ENCODE measurements at regions not wholly inside any gene's neighbourhood (a gene's known extent, or its start where the extent isn't known, plus 50 kb on each side); places are given as distances from the start of the nearest gene placed in this dataset.

DNA sequence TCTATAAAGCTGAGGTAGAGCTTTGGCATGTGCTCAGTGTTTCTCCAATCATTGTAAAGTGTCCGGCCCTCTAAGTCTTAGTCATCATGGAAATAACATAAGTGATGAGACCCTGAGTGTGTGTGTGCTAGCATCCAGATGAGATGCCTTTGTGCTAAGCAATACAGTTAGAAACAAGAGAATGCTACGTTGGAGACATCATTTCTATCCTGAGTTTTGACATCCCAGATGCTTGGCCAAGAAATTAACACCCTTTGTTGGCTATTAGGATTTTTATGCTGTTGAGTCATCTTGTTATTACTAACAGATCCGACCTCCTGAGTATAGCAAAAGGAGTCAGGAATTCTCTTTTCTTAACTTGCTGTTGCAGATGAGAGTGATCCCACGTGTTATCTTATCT is 508.0 kb downstream of the GADD45G start:
- TF ChIP-seq, protein P1, sequence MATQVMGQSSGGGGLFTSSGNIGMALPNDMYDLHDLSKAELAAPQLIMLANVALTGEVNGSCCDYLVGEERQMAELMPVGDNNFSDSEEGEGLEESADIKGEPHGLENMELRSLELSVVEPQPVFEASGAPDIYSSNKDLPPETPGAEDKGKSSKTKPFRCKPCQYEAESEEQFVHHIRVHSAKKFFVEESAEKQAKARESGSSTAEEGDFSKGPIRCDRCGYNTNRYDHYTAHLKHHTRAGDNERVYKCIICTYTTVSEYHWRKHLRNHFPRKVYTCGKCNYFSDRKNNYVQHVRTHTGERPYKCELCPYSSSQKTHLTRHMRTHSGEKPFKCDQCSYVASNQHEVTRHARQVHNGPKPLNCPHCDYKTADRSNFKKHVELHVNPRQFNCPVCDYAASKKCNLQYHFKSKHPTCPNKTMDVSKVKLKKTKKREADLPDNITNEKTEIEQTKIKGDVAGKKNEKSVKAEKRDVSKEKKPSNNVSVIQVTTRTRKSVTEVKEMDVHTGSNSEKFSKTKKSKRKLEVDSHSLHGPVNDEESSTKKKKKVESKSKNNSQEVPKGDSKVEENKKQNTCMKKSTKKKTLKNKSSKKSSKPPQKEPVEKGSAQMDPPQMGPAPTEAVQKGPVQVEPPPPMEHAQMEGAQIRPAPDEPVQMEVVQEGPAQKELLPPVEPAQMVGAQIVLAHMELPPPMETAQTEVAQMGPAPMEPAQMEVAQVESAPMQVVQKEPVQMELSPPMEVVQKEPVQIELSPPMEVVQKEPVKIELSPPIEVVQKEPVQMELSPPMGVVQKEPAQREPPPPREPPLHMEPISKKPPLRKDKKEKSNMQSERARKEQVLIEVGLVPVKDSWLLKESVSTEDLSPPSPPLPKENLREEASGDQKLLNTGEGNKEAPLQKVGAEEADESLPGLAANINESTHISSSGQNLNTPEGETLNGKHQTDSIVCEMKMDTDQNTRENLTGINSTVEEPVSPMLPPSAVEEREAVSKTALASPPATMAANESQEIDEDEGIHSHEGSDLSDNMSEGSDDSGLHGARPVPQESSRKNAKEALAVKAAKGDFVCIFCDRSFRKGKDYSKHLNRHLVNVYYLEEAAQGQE (IDR thresholded peaks at IDR 0.05; ENCODE audit: unreplicated experiment) = no peak
- TF ChIP-seq CREB1 (CRISPR knock-in tag; IDR thresholded peaks at IDR 0.05; ENCODE audit: low read depth) (no peak), EZH2 (IDR thresholded peaks at IDR 0.05; ENCODE audit: low read depth, unreplicated experiment) (no peak)
- TF ChIP-seq, protein P2, sequence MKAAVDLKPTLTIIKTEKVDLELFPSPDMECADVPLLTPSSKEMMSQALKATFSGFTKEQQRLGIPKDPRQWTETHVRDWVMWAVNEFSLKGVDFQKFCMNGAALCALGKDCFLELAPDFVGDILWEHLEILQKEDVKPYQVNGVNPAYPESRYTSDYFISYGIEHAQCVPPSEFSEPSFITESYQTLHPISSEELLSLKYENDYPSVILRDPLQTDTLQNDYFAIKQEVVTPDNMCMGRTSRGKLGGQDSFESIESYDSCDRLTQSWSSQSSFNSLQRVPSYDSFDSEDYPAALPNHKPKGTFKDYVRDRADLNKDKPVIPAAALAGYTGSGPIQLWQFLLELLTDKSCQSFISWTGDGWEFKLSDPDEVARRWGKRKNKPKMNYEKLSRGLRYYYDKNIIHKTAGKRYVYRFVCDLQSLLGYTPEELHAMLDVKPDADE (IDR thresholded peaks at IDR 0.05) = no peak
- Histone ChIP-seq H3K27me3 (ENCODE audit: insufficient read depth) (no peaks in the 10 kb centered on the region), H2AFZ (no peak overlapping the region), H3K4me3 (no peak overlapping the region), H4K20me1 (replicated peaks; ENCODE audit: insufficient read depth) (no peaks in the 10 kb centered on the region), H3K4me2 (no peak overlapping the region), H3K9me2 (ENCODE audit: insufficient read depth) (0 out of 2 replicates have a peak, but pooled peaks cover 3% of the 10 kb centered on the region), H3K36me3 (ENCODE audit: insufficient read depth) (no peaks in the 10 kb centered on the region), H3K79me2 (replicated peaks; ENCODE audit: insufficient read depth) (no peaks in the 10 kb centered on the region), H3K4me1 (ENCODE audit: insufficient read depth) (no peaks in the 10 kb centered on the region), H3K27ac (ENCODE audit: low read depth) (no peak overlapping the region), H3F3A (replicated peaks; ENCODE audit: low read depth) (no peaks in the 10 kb centered on the region)
- DNase-seq (ENCODE audit: low spot score) (no peak), ATAC-seq (no peak)
- peaks cover 11% of the 10 kb centered on the region for H3K9me3 Mint-ChIP-seq
- no peak overlapping the region for H3K27ac Mint-ChIP-seq
- no peaks in the 10 kb centered on the region for H3K4me1 Mint-ChIP-seq
- no peaks in the 10 kb centered on the region for H3K36me3 Mint-ChIP-seq (ENCODE audit: low read depth)
- H3K4me3 Mint-ChIP-seq = no peak overlapping the region
- H3K27me3 Mint-ChIP-seq (ENCODE audit: insufficient read depth, low read depth, poor library complexity) = no peaks in the 10 kb centered on the region

DNA sequence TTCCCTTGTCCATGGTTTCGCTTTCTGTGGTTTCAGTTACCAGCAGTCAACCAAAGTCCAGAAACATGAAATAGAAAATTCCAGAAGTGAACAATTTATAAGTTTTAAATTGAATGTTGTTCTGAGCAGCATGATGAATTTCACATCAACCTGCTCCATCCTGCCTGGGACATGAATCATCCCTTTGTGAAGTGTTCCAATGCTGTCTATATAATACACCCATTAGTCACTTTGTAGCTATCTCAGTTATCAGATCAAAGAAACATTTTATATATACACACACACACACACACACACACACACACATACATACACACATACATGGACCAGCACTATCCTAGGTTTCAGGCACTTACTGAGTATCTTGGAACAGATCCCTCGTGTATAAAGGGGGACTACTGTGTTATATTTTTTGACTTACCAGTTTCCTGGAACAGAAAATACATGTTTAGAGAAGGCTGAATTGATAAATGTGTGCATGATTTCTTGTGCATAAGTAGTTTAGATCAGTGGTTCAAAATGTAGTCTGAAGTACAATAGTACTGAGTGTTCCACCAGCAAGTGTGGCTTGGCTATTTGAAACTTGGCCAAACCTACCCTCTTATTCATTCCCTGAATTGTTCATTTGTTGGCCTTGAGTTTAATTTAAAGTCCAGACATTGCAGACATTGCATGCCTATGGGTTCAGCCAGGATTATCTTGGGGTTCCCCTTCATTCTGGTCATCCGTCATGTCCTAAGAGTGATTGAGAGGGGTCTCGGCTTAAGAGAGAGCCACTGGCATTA is 510.0 kb downstream of the GADD45G start:
- Mint-ChIP-seq H3K4me1 (no peaks in the 10 kb centered on the region), H3K4me3 (no peak overlapping the region), H3K9me3 (0 out of 3 replicates have a peak, but pooled peaks cover 1% of the 10 kb centered on the region), H3K27ac (no peak overlapping the region), H3K27me3 (ENCODE audit: insufficient read depth, low read depth, poor library complexity) (no peaks in the 10 kb centered on the region), H3K36me3 (ENCODE audit: low read depth) (no peaks in the 10 kb centered on the region)
- Histone ChIP-seq H3K36me3 (ENCODE audit: insufficient read depth) (no peaks in the 10 kb centered on the region), H3K4me3 (no peak overlapping the region), H3K27ac (ENCODE audit: low read depth) (no peak overlapping the region), H2AFZ (no peak overlapping the region), H3K27me3 (ENCODE audit: insufficient read depth) (no peaks in the 10 kb centered on the region), H3K9me2 (ENCODE audit: insufficient read depth) (0 out of 2 replicates have a peak, but pooled peaks cover 5% of the 10 kb centered on the region), H4K20me1 (replicated peaks; ENCODE audit: insufficient read depth) (no peaks in the 10 kb centered on the region), H3K4me2 (no peak overlapping the region), H3K79me2 (replicated peaks; ENCODE audit: insufficient read depth) (no peaks in the 10 kb centered on the region), H3F3A (replicated peaks; ENCODE audit: low read depth) (no peaks in the 10 kb centered on the region), H3K4me1 (ENCODE audit: insufficient read depth) (no peaks in the 10 kb centered on the region)
- no peak for ATAC-seq
- no peak for DNase-seq (ENCODE audit: low spot score)
- TF ChIP-seq EZH2 (IDR thresholded peaks at IDR 0.05; ENCODE audit: low read depth, unreplicated experiment) = no peak
- no peak for TF ChIP-seq NANOG (IDR thresholded peaks at IDR 0.05; ENCODE audit: borderline replicate concordance)
- TF ChIP-seq, protein P3, sequence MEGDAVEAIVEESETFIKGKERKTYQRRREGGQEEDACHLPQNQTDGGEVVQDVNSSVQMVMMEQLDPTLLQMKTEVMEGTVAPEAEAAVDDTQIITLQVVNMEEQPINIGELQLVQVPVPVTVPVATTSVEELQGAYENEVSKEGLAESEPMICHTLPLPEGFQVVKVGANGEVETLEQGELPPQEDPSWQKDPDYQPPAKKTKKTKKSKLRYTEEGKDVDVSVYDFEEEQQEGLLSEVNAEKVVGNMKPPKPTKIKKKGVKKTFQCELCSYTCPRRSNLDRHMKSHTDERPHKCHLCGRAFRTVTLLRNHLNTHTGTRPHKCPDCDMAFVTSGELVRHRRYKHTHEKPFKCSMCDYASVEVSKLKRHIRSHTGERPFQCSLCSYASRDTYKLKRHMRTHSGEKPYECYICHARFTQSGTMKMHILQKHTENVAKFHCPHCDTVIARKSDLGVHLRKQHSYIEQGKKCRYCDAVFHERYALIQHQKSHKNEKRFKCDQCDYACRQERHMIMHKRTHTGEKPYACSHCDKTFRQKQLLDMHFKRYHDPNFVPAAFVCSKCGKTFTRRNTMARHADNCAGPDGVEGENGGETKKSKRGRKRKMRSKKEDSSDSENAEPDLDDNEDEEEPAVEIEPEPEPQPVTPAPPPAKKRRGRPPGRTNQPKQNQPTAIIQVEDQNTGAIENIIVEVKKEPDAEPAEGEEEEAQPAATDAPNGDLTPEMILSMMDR (conservative IDR thresholded peaks at IDR 0.05; ENCODE audit: low read depth in 2 of 2) = no peak

Data from GM23338 (cell line).